Type B pancreatic cell (in vitro differentiated cells): ENCODE measurements at regions not wholly inside any gene's neighbourhood (a gene's known extent, or its start where the extent isn't known, plus 50 kb on each side); places are given as distances from the start of the nearest gene placed in this dataset.

ENCODE experiments used
- DNase-seq: peaks from one replicate; pipeline ENCODE4 v3.0.0; 2021; ENCODE audit warnings: mixed read lengths; ENCODE audit not compliant: unreplicated experiment; ENCODE audit errors: extremely low spot score
- H3K27ac Mint-ChIP-seq: 2 replicates; pipeline ENCODE4 v1.8.0; 2021; ENCODE audit warnings: mild to moderate bottlenecking, mixed read lengths
- H3K27me3 Mint-ChIP-seq: 2 replicates; pipeline ENCODE4 v1.8.0; 2021; ENCODE audit warnings: mixed read lengths
- H3K36me3 Mint-ChIP-seq: 2 replicates; pipeline ENCODE4 v1.8.0; 2021; ENCODE audit warnings: mixed read lengths
- H3K4me1 Mint-ChIP-seq: one replicate; pipeline ENCODE4 v1.8.0; 2021; ENCODE audit warnings: mixed read lengths; ENCODE audit not compliant: unreplicated experiment
- H3K4me3 Mint-ChIP-seq: 2 replicates; pipeline ENCODE4 v1.8.0; 2021; ENCODE audit warnings: mild to moderate bottlenecking, mixed read lengths
- H3K9me3 Mint-ChIP-seq: 2 replicates; pipeline ENCODE4 v1.8.0; 2021; ENCODE audit warnings: mixed read lengths
- CTCF ChIP-seq: fragments of 200-600 bp; sonication (generic); conservative IDR thresholded peaks from 2 replicates; pipeline ENCODE4 v1.5.0; 2021; ENCODE audit warnings: antibody characterized with exemption, mild to moderate bottlenecking

GRCh38 chr6:40764726-40765125, 177.6 kb upstream of the LRFN2 start:
- Mint-ChIP-seq H3K27ac (no peak overlapping the region), H3K4me3 (no peak overlapping the region), H3K27me3 (peaks cover 10% of the 10 kb centered on the region), H3K4me1 (no peaks in the 10 kb centered on the region), H3K9me3 (no peaks in the 10 kb centered on the region), H3K36me3 (no peaks in the 10 kb centered on the region)
- no peak for DNase-seq
- TF ChIP-seq CTCF: no peak

- Mint-ChIP-seq H3K27me3 (peaks cover 7% of the 10 kb centered on the region), H3K36me3 (no peaks in the 10 kb centered on the region), H3K27ac (no peak overlapping the region), H3K9me3 (no peaks in the 10 kb centered on the region), H3K4me3 (no peak overlapping the region), H3K4me1 (no peaks in the 10 kb centered on the region)
- TF ChIP-seq CTCF: no peak
- DNase-seq: no peak
These were observed 175.8 kb upstream of the LRFN2 start for GRCh38 chr6:40762981-40763380.

GRCh38 chr6:40760887-40761286, 173.7 kb upstream of the LRFN2 start:
- TF ChIP-seq CTCF: no peak
- H3K27me3 Mint-ChIP-seq: peaks cover 25% of the 10 kb centered on the region
- H3K4me1 Mint-ChIP-seq: no peaks in the 10 kb centered on the region
- H3K9me3 Mint-ChIP-seq: no peaks in the 10 kb centered on the region
- no peak overlapping the region for H3K4me3 Mint-ChIP-seq
- H3K27ac Mint-ChIP-seq: no peak overlapping the region
- no peak for DNase-seq
- no peaks in the 10 kb centered on the region for H3K36me3 Mint-ChIP-seq

- Mint-ChIP-seq H3K36me3 (no peaks in the 10 kb centered on the region), H3K4me1 (no peaks in the 10 kb centered on the region), H3K4me3 (no peak overlapping the region), H3K27me3 (peaks cover 29% of the 10 kb centered on the region), H3K27ac (no peak overlapping the region), H3K9me3 (no peaks in the 10 kb centered on the region)
- DNase-seq: no peak
- no peak for TF ChIP-seq CTCF
These were observed 172.7 kb upstream of the LRFN2 start for GRCh38 chr6:40759838-40760237.

- Mint-ChIP-seq H3K9me3 (no peaks in the 10 kb centered on the region), H3K27me3 (peaks cover 28% of the 10 kb centered on the region)
These were observed 172.1 kb upstream of the LRFN2 start for GRCh38 chr6:40759264-40759663.

More at GRCh38 chr6:40759264-40759663, 172.1 kb upstream of the LRFN2 start:
- no peak for DNase-seq
- peaks cover under 1% of the 10 kb centered on the region for H3K4me1 Mint-ChIP-seq
- no peaks in the 10 kb centered on the region for H3K36me3 Mint-ChIP-seq
- no peak for TF ChIP-seq CTCF
- no peak overlapping the region for H3K27ac Mint-ChIP-seq
- H3K4me3 Mint-ChIP-seq: no peak overlapping the region
